Stimulated activated memory B cell treated with anti-CD40 and anti-IgM and Interleukin-4, amounts not matched to agents 10 μg/mL and 1 μg/mL and 100 μg/mL, for 72 hours (primary cell): ENCODE measurements at regions not wholly inside any gene's neighbourhood (a gene's known extent, or its start where the extent isn't known, plus 50 kb on each side); places are given as distances from the start of the nearest gene placed in this dataset.

Source experiments
- ATAC-seq: fragments of 150-1000 bp; cut with Tn5 transposase; 2 replicates; pipeline ENCODE4 v1.10.0; 2021
- H3K27ac Mint-ChIP-seq: one replicate; pipeline ENCODE4 v1.8.0; 2022; ENCODE audit warnings: mild to moderate bottlenecking, mixed read lengths
- H3K27me3 Mint-ChIP-seq: one replicate; pipeline ENCODE4 v1.8.0; 2022; ENCODE audit warnings: mixed read lengths
- H3K36me3 Mint-ChIP-seq: one replicate; pipeline ENCODE4 v1.8.0; 2022; ENCODE audit warnings: mixed read lengths
- H3K4me1 Mint-ChIP-seq: one replicate; pipeline ENCODE4 v1.8.0; 2022; ENCODE audit warnings: mixed read lengths
- H3K4me3 Mint-ChIP-seq: one replicate; pipeline ENCODE4 v1.8.0; 2022; ENCODE audit warnings: mild to moderate bottlenecking, moderate library complexity, mixed read lengths
- H3K9me3 Mint-ChIP-seq: one replicate; pipeline ENCODE4 v1.8.0; 2022; ENCODE audit warnings: mixed read lengths

DNA sequence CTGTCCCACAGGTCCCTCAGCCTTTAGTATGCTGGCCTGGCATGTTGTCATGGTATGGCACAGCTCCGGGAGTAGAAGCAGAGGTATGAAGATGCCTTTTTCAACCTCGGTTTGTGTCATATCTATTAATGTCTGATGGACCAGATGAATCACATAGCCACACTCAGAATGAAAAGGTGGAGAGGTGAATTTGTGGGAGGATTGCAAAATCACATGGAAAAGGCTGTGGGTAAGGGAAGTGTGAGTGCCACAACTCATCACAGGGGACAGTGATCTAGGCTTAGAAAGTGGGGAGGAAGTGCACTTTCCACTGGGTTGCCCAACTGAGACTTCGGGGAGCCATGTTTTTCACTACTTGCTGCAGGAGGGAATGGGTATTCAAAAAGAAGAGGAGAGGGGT lies 190.7 kb downstream of the WDR11 start:
- Mint-ChIP-seq H3K4me3 (no peak overlapping the region), H3K36me3 (no peaks in the 10 kb centered on the region), H3K27me3 (no peaks in the 10 kb centered on the region), H3K27ac (no peak overlapping the region), H3K9me3 (no peaks in the 10 kb centered on the region), H3K4me1 (no peaks in the 10 kb centered on the region)
- no peak for ATAC-seq

DNA sequence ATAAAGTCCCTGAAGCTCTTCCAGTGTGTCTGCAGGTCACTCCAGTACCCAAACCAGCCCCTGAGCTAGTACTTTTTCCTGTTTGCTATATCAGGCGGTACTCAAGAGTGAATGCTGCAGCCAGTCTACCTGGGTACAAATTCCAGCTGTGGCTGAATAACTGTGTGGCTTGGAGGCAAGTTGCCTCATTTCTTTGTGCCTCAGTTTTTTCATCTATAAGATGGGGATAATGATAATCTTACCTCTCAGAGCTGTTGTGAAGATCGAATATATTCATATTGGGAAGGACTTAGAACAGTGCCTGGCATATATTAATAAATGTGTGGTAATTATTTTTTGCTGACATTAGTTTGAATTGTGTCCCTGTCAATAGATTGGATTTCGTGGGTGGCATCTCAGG lies 191.2 kb downstream of the WDR11 start:
- no peak overlapping the region for H3K4me3 Mint-ChIP-seq
- ATAC-seq = no peak
- H3K36me3 Mint-ChIP-seq = no peaks in the 10 kb centered on the region
- H3K9me3 Mint-ChIP-seq = no peaks in the 10 kb centered on the region
- H3K27ac Mint-ChIP-seq = no peak overlapping the region
- H3K27me3 Mint-ChIP-seq = no peaks in the 10 kb centered on the region
- H3K4me1 Mint-ChIP-seq = no peaks in the 10 kb centered on the region

DNA sequence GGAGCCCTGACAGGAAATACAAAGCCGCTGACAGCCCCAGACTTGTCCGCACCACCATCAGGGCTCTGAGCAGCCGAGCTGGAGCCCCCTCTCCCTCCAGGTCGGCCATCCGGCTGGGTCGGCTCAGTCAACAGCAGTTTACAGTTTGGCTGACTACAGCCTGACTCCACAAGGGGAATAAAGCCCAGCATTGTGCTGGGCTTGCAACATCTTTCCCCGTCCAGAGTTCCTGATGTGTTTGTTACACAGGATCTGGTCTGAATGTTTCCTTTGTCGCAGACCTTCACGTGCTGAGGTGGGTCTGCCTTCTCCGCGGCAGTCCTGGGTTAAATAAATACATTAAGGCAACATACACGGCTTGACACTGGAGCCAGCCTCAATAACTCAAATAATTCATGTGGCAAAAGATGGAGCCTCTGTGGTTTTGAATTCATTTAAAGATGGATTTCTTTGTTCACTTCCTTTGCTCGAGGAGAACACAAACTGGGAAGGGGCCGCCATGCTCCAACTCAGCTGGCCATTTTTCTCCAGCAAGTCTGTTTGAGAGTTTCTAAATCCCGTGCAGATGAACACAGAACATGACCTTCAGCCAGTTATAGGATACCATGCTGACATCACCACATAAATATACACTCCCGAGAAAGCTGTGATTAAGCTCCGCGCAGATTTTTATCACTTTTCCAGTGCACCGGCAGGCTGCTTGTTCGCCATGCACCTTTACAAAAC lies 192.1 kb downstream of the WDR11 start:
- Mint-ChIP-seq H3K4me1 (no peaks in the 10 kb centered on the region), H3K4me3 (no peak overlapping the region), H3K36me3 (no peaks in the 10 kb centered on the region), H3K9me3 (no peaks in the 10 kb centered on the region), H3K27ac (no peak overlapping the region), H3K27me3 (no peaks in the 10 kb centered on the region)
- ATAC-seq = no peak

DNA sequence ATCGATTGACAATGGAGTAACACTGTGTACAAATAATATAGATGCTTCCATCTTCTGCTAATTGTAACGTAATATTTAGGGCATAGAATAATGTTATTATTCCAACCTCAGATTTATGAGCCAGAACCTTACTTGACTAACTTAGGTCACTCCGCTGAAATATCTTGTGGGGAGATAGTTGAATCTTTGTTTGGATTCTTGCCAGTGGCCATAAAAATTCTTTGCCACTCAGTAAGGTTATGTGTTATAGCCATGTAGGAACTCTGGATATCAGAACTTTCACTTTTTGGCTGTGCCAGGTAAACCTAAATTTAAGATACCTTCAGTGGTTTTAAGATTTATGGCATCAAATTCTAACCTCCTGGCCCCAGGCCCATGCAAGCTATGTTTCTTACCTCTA lies 197.6 kb downstream of the WDR11 start:
- H3K36me3 Mint-ChIP-seq = no peaks in the 10 kb centered on the region
- H3K4me3 Mint-ChIP-seq = no peak overlapping the region
- no peaks in the 10 kb centered on the region for H3K27me3 Mint-ChIP-seq
- H3K27ac Mint-ChIP-seq = no peak overlapping the region
- no peaks in the 10 kb centered on the region for H3K4me1 Mint-ChIP-seq
- no peak for ATAC-seq
- no peaks in the 10 kb centered on the region for H3K9me3 Mint-ChIP-seq

DNA sequence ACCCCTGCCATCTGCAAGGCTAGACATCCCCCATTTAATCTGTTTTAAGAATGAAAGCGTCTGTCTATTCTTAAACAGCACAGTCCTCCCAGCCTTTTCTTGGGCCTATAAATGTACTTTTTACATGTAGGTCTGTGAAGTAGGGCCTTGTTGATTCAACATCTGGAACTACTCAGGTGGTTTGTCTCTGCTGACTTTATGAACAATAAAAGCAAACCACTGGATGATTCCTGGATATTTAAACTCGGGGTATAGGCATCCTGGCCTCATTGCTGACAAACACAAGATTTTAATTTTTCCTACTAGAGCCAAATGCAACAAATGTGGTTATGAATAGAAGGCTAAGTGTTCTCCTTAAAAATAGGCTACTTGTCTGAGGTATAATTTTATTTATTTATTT lies 198.3 kb downstream of the WDR11 start:
- ATAC-seq = no peak
- no peaks in the 10 kb centered on the region for H3K36me3 Mint-ChIP-seq
- H3K9me3 Mint-ChIP-seq = no peaks in the 10 kb centered on the region
- H3K27me3 Mint-ChIP-seq = no peaks in the 10 kb centered on the region
- no peak overlapping the region for H3K4me3 Mint-ChIP-seq
- no peak overlapping the region for H3K27ac Mint-ChIP-seq
- H3K4me1 Mint-ChIP-seq = no peaks in the 10 kb centered on the region

DNA sequence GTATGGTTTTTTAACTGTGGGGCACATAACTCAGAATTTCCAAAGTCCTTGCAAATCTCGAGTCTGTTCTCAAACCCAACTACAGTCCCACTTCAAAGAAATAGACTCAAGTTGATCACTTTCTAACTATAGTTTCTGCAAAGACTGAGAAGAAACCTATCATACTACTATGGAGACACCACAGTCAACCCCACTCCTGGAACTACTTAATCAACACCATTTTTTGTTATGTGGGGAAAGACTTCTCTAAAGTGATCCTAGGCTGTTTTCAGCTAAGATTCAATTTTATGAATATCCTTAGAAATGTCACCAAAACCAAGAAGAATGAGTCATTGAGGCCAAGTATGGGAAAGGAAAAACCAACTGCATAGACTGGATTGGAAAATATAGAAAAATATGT lies 198.8 kb downstream of the WDR11 start:
- no peak overlapping the region for H3K27ac Mint-ChIP-seq
- no peak for ATAC-seq
- H3K4me1 Mint-ChIP-seq = no peaks in the 10 kb centered on the region
- H3K4me3 Mint-ChIP-seq = no peak overlapping the region
- H3K36me3 Mint-ChIP-seq = no peaks in the 10 kb centered on the region
- H3K27me3 Mint-ChIP-seq = no peaks in the 10 kb centered on the region
- no peaks in the 10 kb centered on the region for H3K9me3 Mint-ChIP-seq

DNA sequence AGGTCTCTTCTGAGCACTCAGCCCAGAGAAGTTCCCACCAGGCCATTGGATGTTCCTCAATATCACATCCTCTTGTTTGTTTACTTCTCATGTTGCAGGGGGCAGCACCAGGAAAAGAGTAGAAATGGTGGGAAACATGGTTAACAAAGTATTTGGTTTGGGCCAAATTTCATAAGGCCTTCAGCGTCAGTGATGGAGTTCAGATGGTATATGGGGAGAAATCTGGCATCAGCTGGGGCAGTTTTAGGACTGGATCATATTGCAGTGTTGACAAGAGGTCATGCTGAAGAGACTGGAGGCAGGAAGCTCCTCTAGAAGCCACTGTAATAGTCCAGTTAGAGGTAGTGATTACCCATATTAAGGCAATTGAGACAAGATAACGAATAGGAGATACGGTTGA lies 200.0 kb downstream of the WDR11 start:
- Mint-ChIP-seq H3K27ac (no peak overlapping the region), H3K36me3 (no peaks in the 10 kb centered on the region), H3K4me3 (no peak overlapping the region), H3K4me1 (no peaks in the 10 kb centered on the region), H3K27me3 (no peaks in the 10 kb centered on the region), H3K9me3 (no peaks in the 10 kb centered on the region)
- ATAC-seq = no peak

DNA sequence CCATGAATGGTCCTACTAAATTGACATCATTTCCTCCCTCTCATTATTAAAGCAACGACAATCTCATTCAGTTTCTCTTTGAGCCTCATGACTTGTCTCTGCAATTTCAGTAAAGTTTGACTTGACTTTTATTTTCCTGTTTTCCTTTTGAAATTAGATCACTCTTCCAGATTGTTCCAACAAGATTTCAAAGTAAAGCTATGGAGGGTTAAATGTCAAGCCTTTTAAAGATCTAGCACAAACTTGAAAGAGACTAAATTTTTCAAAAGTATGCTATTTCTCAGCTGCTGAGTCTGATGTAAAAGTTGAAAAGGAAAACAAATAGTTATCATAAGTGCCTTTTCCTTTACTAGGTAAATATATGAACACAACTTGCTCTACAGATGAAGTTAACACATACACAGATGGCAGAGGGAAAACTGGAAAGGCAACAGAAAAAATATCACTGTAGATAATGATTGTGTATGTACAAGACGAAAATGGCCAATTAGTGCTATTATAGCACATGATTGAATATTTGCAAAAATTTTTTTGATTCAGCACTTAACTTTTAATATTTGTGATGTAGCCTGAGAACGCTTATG lies 200.6 kb downstream of the WDR11 start:
- no peaks in the 10 kb centered on the region for H3K36me3 Mint-ChIP-seq
- no peak overlapping the region for H3K27ac Mint-ChIP-seq

DNA sequence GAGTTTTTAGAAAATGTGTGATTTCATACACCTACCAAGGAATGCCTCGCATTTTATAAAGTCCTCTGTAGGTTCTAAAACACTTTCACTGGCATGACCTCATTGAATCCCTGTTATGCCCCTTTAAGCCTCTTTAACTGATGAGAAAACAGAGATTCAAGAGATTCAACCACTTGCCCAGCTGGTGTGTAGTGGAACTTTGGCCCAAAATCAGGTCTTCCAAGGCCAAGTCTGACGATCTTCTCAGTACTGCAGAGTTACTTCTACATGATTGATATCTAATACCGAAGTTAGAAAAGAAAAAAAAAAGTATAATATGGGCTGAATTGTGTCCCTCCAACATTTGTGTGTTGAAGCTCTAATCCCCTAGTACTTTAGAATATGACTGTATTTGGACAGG lies 202.0 kb downstream of the WDR11 start:
- Mint-ChIP-seq H3K4me1 (no peaks in the 10 kb centered on the region), H3K27ac (no peak overlapping the region), H3K36me3 (no peaks in the 10 kb centered on the region), H3K4me3 (no peak overlapping the region), H3K9me3 (no peaks in the 10 kb centered on the region), H3K27me3 (no peaks in the 10 kb centered on the region)
- no peak for ATAC-seq

More for the DNA sequence above, 200.6 kb downstream of the WDR11 start:
- Mint-ChIP-seq H3K27me3 (no peaks in the 10 kb centered on the region), H3K9me3 (no peaks in the 10 kb centered on the region), H3K4me1 (no peaks in the 10 kb centered on the region), H3K4me3 (no peak overlapping the region)
- ATAC-seq = no peak

DNA sequence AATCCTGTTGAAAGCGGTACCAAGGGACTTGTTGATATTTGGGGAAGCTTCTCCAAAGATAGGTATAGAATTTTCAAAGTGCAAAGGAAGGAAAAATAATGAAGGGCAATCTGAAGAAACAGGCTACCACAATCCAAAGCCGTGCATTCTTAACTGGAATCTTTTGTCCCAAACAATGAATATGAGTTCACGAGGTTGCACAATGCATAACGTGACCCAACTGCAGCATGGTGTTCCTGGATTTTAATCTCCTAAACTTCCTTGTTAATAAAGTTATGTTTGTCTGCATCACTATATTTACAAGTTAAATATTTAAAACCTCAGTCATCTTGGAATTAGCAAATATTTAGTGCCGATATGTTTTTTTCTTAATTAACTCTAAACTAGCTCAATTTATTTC lies 203.7 kb downstream of the WDR11 start:
- Mint-ChIP-seq H3K4me3 (no peak overlapping the region), H3K36me3 (no peaks in the 10 kb centered on the region), H3K4me1 (no peaks in the 10 kb centered on the region), H3K27ac (no peak overlapping the region), H3K9me3 (no peaks in the 10 kb centered on the region), H3K27me3 (peaks cover 10% of the 10 kb centered on the region)
- ATAC-seq = no peak

DNA sequence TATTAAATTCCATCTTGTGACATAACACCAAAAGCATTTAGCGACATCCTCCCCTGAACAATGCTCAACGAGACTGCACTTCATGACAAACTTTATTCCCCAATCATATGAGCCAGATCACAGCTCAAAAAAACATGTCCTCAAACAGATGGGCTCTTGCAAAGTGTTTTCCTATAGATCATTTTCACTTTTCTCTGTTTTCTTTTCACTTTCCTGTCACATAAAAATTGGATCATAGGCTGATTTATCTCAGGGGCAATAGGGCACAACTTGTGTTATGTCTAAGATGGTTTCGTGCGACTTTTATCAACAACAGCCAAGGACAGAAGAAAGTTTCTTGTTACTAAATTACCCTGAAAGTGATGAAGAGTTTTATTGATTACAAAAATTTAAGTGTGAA lies 206.1 kb downstream of the WDR11 start:
- Mint-ChIP-seq H3K27me3 (peaks cover 10% of the 10 kb centered on the region), H3K27ac (no peak overlapping the region), H3K9me3 (no peaks in the 10 kb centered on the region), H3K4me3 (no peak overlapping the region), H3K4me1 (no peaks in the 10 kb centered on the region), H3K36me3 (no peaks in the 10 kb centered on the region)
- no peak for ATAC-seq

DNA sequence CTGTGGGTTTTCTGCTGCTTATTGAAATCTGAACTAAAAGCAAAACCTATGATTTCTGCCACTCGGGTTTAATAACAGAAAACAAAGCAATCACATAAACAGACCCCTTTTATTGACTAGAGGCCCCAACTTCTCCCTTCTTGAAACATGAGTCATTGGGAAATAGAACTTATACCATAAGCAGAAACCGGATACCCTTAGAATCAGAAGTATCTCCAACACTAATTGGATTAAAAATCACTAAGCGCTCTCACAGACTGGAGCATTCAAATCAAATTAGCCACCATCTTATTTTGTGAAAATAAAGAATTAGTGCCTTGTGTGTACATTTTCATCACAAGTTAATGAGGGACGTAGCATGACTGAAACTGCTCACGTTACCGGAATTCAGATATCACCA lies 206.9 kb downstream of the WDR11 start:
- no peaks in the 10 kb centered on the region for H3K36me3 Mint-ChIP-seq
- H3K27me3 Mint-ChIP-seq = peaks cover 10% of the 10 kb centered on the region
- no peak for ATAC-seq
- H3K9me3 Mint-ChIP-seq = no peaks in the 10 kb centered on the region
- no peak overlapping the region for H3K4me3 Mint-ChIP-seq
- no peaks in the 10 kb centered on the region for H3K4me1 Mint-ChIP-seq
- no peak overlapping the region for H3K27ac Mint-ChIP-seq

DNA sequence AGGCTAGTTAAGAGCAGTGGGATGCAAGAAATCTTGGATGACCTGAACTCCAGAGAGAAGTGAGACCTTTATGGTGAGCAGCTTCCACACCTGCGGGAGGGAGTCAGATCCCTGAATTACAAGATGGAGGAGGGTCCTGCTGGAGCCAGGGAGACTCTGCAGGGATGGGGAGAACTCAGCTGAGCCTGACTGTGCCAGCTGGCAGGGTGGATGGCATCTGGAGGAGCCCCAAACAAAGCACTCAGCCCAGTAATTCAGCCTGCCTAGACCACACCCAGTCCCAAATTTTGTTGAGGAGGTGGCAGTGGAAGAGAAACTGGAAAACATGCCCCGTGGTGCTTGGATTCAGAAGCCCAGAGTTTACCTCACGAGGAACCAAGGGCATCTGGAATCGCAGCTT lies 208.2 kb downstream of the WDR11 start:
- ATAC-seq = no peak
- Mint-ChIP-seq H3K27ac (no peak overlapping the region), H3K36me3 (no peaks in the 10 kb centered on the region), H3K4me3 (no peak overlapping the region), H3K4me1 (no peaks in the 10 kb centered on the region), H3K9me3 (no peaks in the 10 kb centered on the region), H3K27me3 (peaks cover 10% of the 10 kb centered on the region)

DNA sequence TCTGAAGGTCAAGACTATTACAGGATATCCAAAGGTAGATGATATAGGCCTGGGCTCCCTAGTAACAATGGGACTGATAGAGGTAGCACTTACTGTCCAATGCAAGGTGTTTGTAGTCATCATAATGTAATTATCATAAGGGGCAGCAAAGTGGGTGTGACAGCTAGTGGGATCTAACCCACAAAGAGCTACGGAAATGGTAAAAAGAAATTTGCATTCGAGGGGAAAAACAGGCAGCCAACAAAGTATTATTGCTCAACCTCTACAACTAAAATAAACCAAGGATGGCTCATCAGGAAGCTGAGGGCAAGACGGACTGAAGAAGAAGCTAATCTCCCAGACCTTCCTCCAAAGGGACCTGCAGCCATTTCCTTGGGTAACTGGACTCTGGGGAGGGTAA lies 211.0 kb downstream of the WDR11 start:
- peaks cover 3% of the 10 kb centered on the region for H3K9me3 Mint-ChIP-seq
- H3K4me3 Mint-ChIP-seq = no peak overlapping the region
- no peak overlapping the region for H3K27ac Mint-ChIP-seq
- H3K4me1 Mint-ChIP-seq = no peaks in the 10 kb centered on the region
- ATAC-seq = no peak
- H3K36me3 Mint-ChIP-seq = no peaks in the 10 kb centered on the region
- H3K27me3 Mint-ChIP-seq = peaks cover 10% of the 10 kb centered on the region

DNA sequence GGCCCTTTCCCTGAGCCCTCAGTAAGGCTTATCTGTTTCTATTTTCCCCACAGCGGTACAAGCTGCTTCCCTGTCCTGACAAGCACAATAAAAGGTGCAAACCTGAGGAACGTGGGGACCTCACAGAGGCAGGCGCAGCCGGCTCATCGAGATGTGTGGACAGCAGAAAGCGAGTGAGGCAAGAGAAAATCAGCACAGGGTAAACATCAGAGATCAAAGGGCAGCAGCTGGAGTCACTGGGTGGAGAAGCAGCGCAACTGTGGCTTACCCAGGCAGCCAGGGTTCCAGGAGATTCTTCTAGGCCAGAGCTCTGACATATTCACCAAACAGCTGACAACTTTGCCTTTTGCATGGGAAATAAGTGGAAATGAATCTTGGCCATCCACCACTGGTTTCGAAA lies 212.6 kb downstream of the WDR11 start:
- H3K36me3 Mint-ChIP-seq = no peaks in the 10 kb centered on the region
- no peak for ATAC-seq
- H3K27ac Mint-ChIP-seq = no peak overlapping the region
- no peaks in the 10 kb centered on the region for H3K4me1 Mint-ChIP-seq
- no peak overlapping the region for H3K4me3 Mint-ChIP-seq
- peaks cover 6% of the 10 kb centered on the region for H3K9me3 Mint-ChIP-seq
- H3K27me3 Mint-ChIP-seq = peaks cover 13% of the 10 kb centered on the region

DNA sequence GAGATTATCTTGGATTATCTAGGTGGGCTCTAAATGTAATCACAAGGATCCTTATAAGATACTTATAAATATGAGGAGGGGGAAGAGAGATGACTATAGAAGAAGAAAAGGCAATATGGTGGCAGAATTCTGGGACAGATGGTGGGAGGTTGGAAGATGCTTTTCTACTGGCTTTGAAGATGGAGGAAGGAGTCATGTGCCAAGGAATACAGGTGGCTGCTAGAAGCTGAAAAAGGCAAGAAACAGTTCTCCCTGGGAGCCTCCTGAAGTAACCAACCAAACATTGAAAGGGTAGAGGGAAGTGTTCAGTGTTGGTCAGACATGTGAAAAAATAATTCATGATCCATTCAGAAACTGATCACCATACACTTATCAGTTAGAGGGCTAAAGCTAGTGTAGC lies 213.3 kb downstream of the WDR11 start:
- Mint-ChIP-seq H3K36me3 (no peaks in the 10 kb centered on the region), H3K27me3 (peaks cover 11% of the 10 kb centered on the region), H3K9me3 (peaks cover 6% of the 10 kb centered on the region), H3K27ac (no peak overlapping the region), H3K4me1 (no peaks in the 10 kb centered on the region), H3K4me3 (no peak overlapping the region)
- no peak for ATAC-seq
